AG04450 (cell line): ENCODE measurements at regions not wholly inside any gene's neighbourhood (a gene's known extent, or its start where the extent isn't known, plus 50 kb on each side); places are given as distances from the start of the nearest gene placed in this dataset.

ENCODE experiments used
- CTCF ChIA-PET: fragments of 300-600, 350-600 bp; formaldehyde crosslinking; extraction: SDS; loops from one replicate; lab custom pipeline; 2022; ENCODE audit warnings: antibody characterized with exemption, inconsistent platforms; lab: Charles Lee
- POLR2A ChIA-PET: fragments of 350-600 bp; formaldehyde crosslinking; extraction: SDS; loops from one replicate; lab custom pipeline; 2021; ENCODE audit warnings: antibody characterized with exemption, inconsistent platforms; lab: Yijun Ruan, JAX
- DNase-seq: peaks from one replicate; pipeline ENCODE4 v3.0.0-alpha.2; 2011; ENCODE audit warnings: low read depth, low spot score
- H3K27ac ChIP-seq: one replicate; pipeline ENCODE4 v1.5.1; 2012; ENCODE audit warnings: low read depth, low read length, control low read depth
- H3K27me3 ChIP-seq: one replicate; pipeline ENCODE4 v1.6.0; 2012; ENCODE audit warnings: low read length; ENCODE audit not compliant: control insufficient read depth, insufficient read depth
- H3K4me3 ChIP-seq: 2 replicates; pipeline ENCODE4 v1.5.1; 2011; ENCODE audit warnings: mild to moderate bottlenecking, low read depth, low read length, control low read depth
- H3K9me3 ChIP-seq: 2 replicates; pipeline ENCODE4 v1.5.1; 2012; ENCODE audit warnings: low read length; ENCODE audit not compliant: control insufficient read depth, insufficient read depth
- TF ChIP-seq, protein P1 (sequence below): IDR thresholded peaks from 2 replicates; pipeline ENCODE4 v1.5.1; 2011; ENCODE audit warnings: low read depth, low read length, control low read depth, inconsistent platforms

- Histone ChIP-seq H3K27me3 (no peaks in the 10 kb centered on the region), H3K4me3 (no peak overlapping the region), H3K9me3 (no peaks in the 10 kb centered on the region), H3K27ac (no peak overlapping the region)
- DNase-seq = no peak
- TF ChIP-seq, protein P1, sequence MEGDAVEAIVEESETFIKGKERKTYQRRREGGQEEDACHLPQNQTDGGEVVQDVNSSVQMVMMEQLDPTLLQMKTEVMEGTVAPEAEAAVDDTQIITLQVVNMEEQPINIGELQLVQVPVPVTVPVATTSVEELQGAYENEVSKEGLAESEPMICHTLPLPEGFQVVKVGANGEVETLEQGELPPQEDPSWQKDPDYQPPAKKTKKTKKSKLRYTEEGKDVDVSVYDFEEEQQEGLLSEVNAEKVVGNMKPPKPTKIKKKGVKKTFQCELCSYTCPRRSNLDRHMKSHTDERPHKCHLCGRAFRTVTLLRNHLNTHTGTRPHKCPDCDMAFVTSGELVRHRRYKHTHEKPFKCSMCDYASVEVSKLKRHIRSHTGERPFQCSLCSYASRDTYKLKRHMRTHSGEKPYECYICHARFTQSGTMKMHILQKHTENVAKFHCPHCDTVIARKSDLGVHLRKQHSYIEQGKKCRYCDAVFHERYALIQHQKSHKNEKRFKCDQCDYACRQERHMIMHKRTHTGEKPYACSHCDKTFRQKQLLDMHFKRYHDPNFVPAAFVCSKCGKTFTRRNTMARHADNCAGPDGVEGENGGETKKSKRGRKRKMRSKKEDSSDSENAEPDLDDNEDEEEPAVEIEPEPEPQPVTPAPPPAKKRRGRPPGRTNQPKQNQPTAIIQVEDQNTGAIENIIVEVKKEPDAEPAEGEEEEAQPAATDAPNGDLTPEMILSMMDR = no peak
- POLR2A ChIA-PET = no interaction called here
- CTCF ChIA-PET = no interaction called here
Measured at GRCh38 chrX:39409246-39409917, 608.1 kb downstream of the MID1IP1 start.

GRCh38 chrX:39414290-39414854 is 613.1 kb downstream of the MID1IP1 start:
- DNase-seq = no peak
- Histone ChIP-seq H3K4me3 (no peak overlapping the region), H3K27me3 (no peaks in the 10 kb centered on the region), H3K9me3 (no peaks in the 10 kb centered on the region), H3K27ac (no peak overlapping the region)
- CTCF ChIA-PET = interaction anchor here (0.6 kb wide), 1 partner anchor 784 kb away, joined by 5 read pairs; no protein-coding TSS in a partner anchor
- POLR2A ChIA-PET = no interaction called here
- TF ChIP-seq, protein P1 = no peak

GRCh38 chrX:39416547-39417260 is 615.4 kb downstream of the MID1IP1 start:
- H3K9me3 ChIP-seq = no peaks in the 10 kb centered on the region
- ChIA-PET CTCF (no interaction called here), POLR2A (no interaction called here)
- no peaks in the 10 kb centered on the region for H3K27me3 ChIP-seq
- TF ChIP-seq, protein P1 = no peak
- no peak for DNase-seq
- H3K4me3 ChIP-seq = no peak overlapping the region
- H3K27ac ChIP-seq = no peak overlapping the region

DNA sequence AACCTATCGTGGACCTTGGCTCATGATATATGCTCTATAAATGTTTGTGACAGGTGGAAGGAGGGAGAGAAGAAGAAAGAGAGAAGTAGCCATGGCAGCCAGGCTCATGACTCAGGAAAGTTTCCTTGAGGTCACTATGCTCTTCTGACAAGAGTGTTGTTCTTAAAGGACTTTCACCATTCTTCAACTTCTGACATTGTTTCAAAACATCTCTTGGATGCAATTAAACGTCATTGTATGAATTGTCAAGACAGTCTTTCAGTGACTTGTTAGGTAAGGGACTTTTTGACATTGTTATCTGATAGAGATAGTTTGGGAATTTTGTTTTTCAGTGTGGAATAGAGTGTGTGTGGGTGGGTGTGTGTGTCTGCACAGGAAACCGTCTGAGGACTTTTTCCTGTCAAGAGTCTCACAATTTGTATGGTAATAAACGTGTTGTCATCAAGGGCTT is 617.0 kb downstream of the MID1IP1 start:
- no peaks in the 10 kb centered on the region for H3K9me3 ChIP-seq
- H3K27ac ChIP-seq = no peak overlapping the region
- CTCF ChIA-PET = no interaction called here
- TF ChIP-seq, protein P1 = no peak
- POLR2A ChIA-PET = no interaction called here
- no peak overlapping the region for H3K4me3 ChIP-seq
- DNase-seq = no peak
- no peaks in the 10 kb centered on the region for H3K27me3 ChIP-seq
